ENCODE measurements at regions not wholly inside any gene's neighbourhood (a gene's known extent, or its start where the extent isn't known, plus 50 kb on each side); places are given as distances from the start of the nearest gene placed in this dataset.

DNA sequence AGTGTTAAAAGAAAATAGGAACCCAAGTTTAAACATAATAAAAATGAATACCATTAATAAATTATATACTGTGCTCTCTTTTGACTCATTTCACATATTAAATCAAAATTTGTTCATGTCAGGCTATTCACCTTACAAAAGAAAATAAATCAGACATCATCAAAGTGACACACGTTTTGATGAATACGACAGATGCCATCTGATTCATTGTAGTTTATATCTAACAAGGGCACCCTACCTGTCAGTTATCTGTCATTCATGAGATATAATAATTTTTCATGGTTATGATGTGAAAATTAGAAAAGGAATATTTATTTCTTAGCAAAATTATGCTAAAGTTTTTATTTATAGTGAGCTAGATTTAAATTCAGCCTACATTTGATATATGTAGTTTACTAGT lies 188.1 kb upstream of the PCDH17 start:
- TF ChIP-seq, protein P1, sequence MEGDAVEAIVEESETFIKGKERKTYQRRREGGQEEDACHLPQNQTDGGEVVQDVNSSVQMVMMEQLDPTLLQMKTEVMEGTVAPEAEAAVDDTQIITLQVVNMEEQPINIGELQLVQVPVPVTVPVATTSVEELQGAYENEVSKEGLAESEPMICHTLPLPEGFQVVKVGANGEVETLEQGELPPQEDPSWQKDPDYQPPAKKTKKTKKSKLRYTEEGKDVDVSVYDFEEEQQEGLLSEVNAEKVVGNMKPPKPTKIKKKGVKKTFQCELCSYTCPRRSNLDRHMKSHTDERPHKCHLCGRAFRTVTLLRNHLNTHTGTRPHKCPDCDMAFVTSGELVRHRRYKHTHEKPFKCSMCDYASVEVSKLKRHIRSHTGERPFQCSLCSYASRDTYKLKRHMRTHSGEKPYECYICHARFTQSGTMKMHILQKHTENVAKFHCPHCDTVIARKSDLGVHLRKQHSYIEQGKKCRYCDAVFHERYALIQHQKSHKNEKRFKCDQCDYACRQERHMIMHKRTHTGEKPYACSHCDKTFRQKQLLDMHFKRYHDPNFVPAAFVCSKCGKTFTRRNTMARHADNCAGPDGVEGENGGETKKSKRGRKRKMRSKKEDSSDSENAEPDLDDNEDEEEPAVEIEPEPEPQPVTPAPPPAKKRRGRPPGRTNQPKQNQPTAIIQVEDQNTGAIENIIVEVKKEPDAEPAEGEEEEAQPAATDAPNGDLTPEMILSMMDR (conservative IDR thresholded peaks at IDR 0.05; ENCODE audit: low read depth in 2 of 2) = no peak
- TF ChIP-seq STAT1 (IDR thresholded peaks at IDR 0.05; ENCODE audit: unreplicated experiment) (no peak), EZH2 (IDR thresholded peaks at IDR 0.05; ENCODE audit: low read depth, unreplicated experiment) (no peak), EZH2phosphoT487 (IDR thresholded peaks at IDR 0.05; ENCODE audit: unreplicated experiment) (no peak), JUNB (IDR thresholded peaks at IDR 0.05; ENCODE audit: unreplicated experiment) (no peak), POLR2AphosphoS5 (IDR thresholded peaks at IDR 0.05; ENCODE audit: low read depth) (no peak), ZNF331 (CRISPR knock-in tag; IDR thresholded peaks at IDR 0.05; ENCODE audit: low read depth) (no peak)
- TF ChIP-seq, protein P2, sequence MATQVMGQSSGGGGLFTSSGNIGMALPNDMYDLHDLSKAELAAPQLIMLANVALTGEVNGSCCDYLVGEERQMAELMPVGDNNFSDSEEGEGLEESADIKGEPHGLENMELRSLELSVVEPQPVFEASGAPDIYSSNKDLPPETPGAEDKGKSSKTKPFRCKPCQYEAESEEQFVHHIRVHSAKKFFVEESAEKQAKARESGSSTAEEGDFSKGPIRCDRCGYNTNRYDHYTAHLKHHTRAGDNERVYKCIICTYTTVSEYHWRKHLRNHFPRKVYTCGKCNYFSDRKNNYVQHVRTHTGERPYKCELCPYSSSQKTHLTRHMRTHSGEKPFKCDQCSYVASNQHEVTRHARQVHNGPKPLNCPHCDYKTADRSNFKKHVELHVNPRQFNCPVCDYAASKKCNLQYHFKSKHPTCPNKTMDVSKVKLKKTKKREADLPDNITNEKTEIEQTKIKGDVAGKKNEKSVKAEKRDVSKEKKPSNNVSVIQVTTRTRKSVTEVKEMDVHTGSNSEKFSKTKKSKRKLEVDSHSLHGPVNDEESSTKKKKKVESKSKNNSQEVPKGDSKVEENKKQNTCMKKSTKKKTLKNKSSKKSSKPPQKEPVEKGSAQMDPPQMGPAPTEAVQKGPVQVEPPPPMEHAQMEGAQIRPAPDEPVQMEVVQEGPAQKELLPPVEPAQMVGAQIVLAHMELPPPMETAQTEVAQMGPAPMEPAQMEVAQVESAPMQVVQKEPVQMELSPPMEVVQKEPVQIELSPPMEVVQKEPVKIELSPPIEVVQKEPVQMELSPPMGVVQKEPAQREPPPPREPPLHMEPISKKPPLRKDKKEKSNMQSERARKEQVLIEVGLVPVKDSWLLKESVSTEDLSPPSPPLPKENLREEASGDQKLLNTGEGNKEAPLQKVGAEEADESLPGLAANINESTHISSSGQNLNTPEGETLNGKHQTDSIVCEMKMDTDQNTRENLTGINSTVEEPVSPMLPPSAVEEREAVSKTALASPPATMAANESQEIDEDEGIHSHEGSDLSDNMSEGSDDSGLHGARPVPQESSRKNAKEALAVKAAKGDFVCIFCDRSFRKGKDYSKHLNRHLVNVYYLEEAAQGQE (IDR thresholded peaks at IDR 0.05; ENCODE audit: unreplicated experiment) = no peak

Measured in GM23338 (cell line).